ENCODE measurements at regions not wholly inside any gene's neighbourhood (a gene's known extent, or its start where the extent isn't known, plus 50 kb on each side); places are given as distances from the start of the nearest gene placed in this dataset.

- no peak for DNase-seq (ENCODE audit: low read depth in 3 of 3)
These were observed 70.2 kb upstream of the BCOR start for GRCh38 chrX:40167850-40168479.

- no peak for DNase-seq (ENCODE audit: low read depth in 3 of 3)
These were observed 69.6 kb upstream of the BCOR start for GRCh38 chrX:40167233-40167849.

- DNase-seq (ENCODE audit: low read depth in 3 of 3), result no peak
These were observed 68.8 kb upstream of the BCOR start for GRCh38 chrX:40166582-40166981.

GRCh38 chrX:40165861-40166260 is 68.1 kb upstream of the BCOR start:
- no peak for DNase-seq (ENCODE audit: low read depth in 3 of 3)

GRCh38 chrX:40165206-40165605 is 67.4 kb upstream of the BCOR start:
- no peak for DNase-seq (ENCODE audit: low read depth in 3 of 3)

- DNase-seq (ENCODE audit: low read depth in 3 of 3), result no peak
These were observed 67.0 kb upstream of the BCOR start for GRCh38 chrX:40164751-40165150.

GRCh38 chrX:40158036-40158706 is 60.4 kb upstream of the BCOR start:
- DNase-seq (ENCODE audit: low read depth in 3 of 3), result no peak

- no peak for DNase-seq (ENCODE audit: low read depth in 3 of 3)
These were observed 59.7 kb upstream of the BCOR start for GRCh38 chrX:40157228-40158035.

GRCh38 chrX:40156470-40157227 is 58.9 kb upstream of the BCOR start:
- DNase-seq (ENCODE audit: low read depth in 3 of 3), result no peak

GRCh38 chrX:40155589-40156469 is 58.1 kb upstream of the BCOR start:
- DNase-seq (ENCODE audit: low read depth in 3 of 3), result no peak

- no peak for DNase-seq (ENCODE audit: low read depth in 3 of 3)
These were observed 57.3 kb upstream of the BCOR start for GRCh38 chrX:40154853-40155588.

GRCh38 chrX:40154250-40154852 is 56.6 kb upstream of the BCOR start:
- no peak for DNase-seq (ENCODE audit: low read depth in 3 of 3)

GRCh38 chrX:40153345-40154249 is 55.8 kb upstream of the BCOR start:
- no peak for DNase-seq (ENCODE audit: low read depth in 3 of 3)

GRCh38 chrX:40152741-40153344 is 55.1 kb upstream of the BCOR start:
- no peak for DNase-seq (ENCODE audit: low read depth in 3 of 3)

GRCh38 chrX:40152173-40152711 is 54.5 kb upstream of the BCOR start:
- DNase-seq (ENCODE audit: low read depth in 3 of 3), result no peak

GRCh38 chrX:40151211-40152172 is 53.7 kb upstream of the BCOR start:
- DNase-seq (ENCODE audit: low read depth in 3 of 3), result no peak

GRCh38 chrX:40150503-40150902 is 52.7 kb upstream of the BCOR start:
- no peak for DNase-seq (ENCODE audit: low read depth in 3 of 3)

Data from stimulated activated CD4-positive, alpha-beta T cell treated with anti-CD3 and anti-CD28 coated beads, TNF-alpha, amount 100 ng/mL, for 4 hours (primary cell).